ENCODE measurements at regions not wholly inside any gene's neighbourhood (a gene's known extent, or its start where the extent isn't known, plus 50 kb on each side); places are given as distances from the start of the nearest gene placed in this dataset.

DNA sequence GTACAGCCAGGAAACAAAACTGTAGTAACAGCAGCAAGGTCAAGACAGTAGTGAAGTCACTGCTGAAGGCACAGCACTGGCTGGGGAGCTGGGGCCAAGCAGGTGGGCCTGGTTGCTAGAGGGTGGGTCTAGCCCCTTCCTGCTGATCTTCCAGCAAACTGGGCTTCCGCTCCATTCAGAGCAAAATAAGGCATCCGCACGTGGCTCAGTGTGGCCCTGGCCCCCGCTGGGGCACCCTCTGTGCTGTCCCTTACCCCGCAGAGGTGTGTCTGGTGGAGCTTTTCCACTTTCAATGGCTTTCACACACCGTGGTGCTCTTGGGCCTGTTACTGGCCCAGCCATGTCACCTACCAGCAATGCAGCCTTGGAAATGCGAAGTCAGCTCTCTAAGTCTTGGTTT is 162.4 kb upstream of the B3GAT1 start:
- CTCF ChIA-PET = no interaction called here

DNA sequence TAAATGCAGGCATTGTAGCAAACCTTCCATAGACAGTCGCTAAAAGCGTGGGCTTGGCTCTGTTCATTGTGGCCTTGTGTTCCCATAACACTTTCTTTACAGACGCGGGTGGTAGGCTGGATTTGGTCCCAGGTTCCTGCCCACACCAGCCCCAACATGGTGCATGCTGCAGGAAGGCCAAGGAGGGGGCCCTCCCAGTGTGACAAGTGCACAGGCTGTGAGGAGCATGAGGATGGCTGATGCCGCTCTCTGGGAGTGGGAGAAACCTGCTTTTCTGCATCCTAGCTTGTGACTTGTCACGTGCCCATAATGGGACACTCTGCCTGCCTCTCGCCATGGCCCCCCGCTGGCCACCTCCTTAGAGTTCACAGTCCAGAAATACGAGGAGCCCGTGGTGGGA is 161.8 kb upstream of the B3GAT1 start:
- no peaks in the 10 kb centered on the region for H3K36me3 ChIP-seq (ENCODE audit: control insufficient read depth in 2 of 2, insufficient read depth in 1 of 2, low read length in 2 of 2)
- ChIA-PET POLR2A (no interaction called here), CTCF (interaction anchor here (1.0 kb wide), 1 partner anchor 18 kb away, joined by 3 read pairs; no protein-coding TSS in a partner anchor)
- H3K4me3 ChIP-seq (ENCODE audit: low read depth, low read length) = no peak overlapping the region
- H3K27ac ChIP-seq (ENCODE audit: extremely low read depth, low read depth, low read length) = no peak overlapping the region
- TF ChIP-seq ZNF510 (tag by site-specific recombination; IDR thresholded peaks at IDR 0.05; ENCODE audit: insufficient replicate concordance) (no peak), ZNF76 (tag by site-specific recombination; IDR thresholded peaks at IDR 0.05; ENCODE audit: borderline replicate concordance, low read depth) (no peak), ZNF19 (tag by site-specific recombination; IDR thresholded peaks at IDR 0.05; ENCODE audit: low read depth) (no peak), ZNF660 (tag by site-specific recombination; IDR thresholded peaks at IDR 0.05) (no peak), ZFP69B (tag by site-specific recombination; IDR thresholded peaks at IDR 0.05) (no peak), ZNF626 (tag by site-specific recombination; IDR thresholded peaks at IDR 0.05) (no peak), ZNF555 (tag by site-specific recombination; conservative IDR thresholded peaks at IDR 0.05) (no peak), BCL11B (tag by site-specific recombination; IDR thresholded peaks at IDR 0.05; ENCODE audit: low read depth) (no peak), KLF16 (tag by site-specific recombination; IDR thresholded peaks at IDR 0.05) (no peak), ZNF23 (tag by site-specific recombination; IDR thresholded peaks at IDR 0.05; ENCODE audit: borderline replicate concordance) (no peak), GLIS2 (tag by site-specific recombination; IDR thresholded peaks at IDR 0.05) (no peak)
- TF ChIP-seq, protein P1, sequence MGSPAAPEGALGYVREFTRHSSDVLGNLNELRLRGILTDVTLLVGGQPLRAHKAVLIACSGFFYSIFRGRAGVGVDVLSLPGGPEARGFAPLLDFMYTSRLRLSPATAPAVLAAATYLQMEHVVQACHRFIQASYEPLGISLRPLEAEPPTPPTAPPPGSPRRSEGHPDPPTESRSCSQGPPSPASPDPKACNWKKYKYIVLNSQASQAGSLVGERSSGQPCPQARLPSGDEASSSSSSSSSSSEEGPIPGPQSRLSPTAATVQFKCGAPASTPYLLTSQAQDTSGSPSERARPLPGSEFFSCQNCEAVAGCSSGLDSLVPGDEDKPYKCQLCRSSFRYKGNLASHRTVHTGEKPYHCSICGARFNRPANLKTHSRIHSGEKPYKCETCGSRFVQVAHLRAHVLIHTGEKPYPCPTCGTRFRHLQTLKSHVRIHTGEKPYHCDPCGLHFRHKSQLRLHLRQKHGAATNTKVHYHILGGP (tag by site-specific recombination; IDR thresholded peaks at IDR 0.05) = no peak
- TF ChIP-seq, protein P2, sequence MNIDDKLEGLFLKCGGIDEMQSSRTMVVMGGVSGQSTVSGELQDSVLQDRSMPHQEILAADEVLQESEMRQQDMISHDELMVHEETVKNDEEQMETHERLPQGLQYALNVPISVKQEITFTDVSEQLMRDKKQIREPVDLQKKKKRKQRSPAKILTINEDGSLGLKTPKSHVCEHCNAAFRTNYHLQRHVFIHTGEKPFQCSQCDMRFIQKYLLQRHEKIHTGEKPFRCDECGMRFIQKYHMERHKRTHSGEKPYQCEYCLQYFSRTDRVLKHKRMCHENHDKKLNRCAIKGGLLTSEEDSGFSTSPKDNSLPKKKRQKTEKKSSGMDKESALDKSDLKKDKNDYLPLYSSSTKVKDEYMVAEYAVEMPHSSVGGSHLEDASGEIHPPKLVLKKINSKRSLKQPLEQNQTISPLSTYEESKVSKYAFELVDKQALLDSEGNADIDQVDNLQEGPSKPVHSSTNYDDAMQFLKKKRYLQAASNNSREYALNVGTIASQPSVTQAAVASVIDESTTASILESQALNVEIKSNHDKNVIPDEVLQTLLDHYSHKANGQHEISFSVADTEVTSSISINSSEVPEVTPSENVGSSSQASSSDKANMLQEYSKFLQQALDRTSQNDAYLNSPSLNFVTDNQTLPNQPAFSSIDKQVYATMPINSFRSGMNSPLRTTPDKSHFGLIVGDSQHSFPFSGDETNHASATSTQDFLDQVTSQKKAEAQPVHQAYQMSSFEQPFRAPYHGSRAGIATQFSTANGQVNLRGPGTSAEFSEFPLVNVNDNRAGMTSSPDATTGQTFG (tag by site-specific recombination; IDR thresholded peaks at IDR 0.05; ENCODE audit: borderline replicate concordance) = no peak
- TF ChIP-seq, protein P3, sequence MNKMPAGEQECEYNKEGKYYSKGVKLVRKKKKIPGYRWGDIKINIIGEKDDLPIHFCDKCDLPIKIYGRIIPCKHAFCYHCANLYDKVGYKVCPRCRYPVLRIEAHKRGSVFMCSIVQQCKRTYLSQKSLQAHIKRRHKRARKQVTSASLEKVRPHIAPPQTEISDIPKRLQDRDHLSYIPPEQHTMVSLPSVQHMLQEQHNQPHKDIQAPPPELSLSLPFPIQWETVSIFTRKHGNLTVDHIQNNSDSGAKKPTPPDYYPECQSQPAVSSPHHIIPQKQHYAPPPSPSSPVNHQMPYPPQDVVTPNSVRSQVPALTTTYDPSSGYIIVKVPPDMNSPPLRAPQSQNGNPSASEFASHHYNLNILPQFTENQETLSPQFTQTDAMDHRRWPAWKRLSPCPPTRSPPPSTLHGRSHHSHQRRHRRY (tag by site-specific recombination; IDR thresholded peaks at IDR 0.05) = no peak
- TF ChIP-seq, protein P4, sequence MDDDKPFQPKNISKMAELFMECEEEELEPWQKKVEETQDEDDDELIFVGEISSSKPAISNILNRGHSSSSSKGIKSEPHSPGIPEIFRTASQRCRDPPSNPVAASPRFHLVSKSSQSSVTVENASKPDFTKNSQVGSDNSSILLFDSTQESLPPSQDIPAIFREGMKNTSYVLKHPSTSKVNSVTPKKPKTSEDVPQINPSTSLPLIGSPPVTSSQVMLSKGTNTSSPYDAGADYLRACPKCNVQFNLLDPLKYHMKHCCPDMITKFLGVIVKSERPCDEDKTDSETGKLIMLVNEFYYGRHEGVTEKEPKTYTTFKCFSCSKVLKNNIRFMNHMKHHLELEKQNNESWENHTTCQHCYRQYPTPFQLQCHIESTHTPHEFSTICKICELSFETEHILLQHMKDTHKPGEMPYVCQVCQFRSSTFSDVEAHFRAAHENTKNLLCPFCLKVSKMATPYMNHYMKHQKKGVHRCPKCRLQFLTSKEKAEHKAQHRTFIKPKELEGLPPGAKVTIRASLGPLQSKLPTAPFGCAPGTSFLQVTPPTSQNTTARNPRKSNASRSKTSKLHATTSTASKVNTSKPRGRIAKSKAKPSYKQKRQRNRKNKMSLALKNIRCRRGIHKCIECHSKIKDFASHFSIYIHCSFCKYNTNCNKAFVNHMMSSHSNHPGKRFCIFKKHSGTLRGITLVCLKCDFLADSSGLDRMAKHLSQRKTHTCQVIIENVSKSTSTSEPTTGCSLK (tag by site-specific recombination; IDR thresholded peaks at IDR 0.05) = no peak
- H3K9me3 ChIP-seq (ENCODE audit: control insufficient read depth, insufficient read depth, low read depth, low read length) = no peaks in the 10 kb centered on the region
- no peaks in the 10 kb centered on the region for H3K4me1 ChIP-seq (ENCODE audit: control insufficient read depth, insufficient read depth, low read length)

More for the DNA sequence above, 162.4 kb upstream of the B3GAT1 start:
- H3K4me3 ChIP-seq (ENCODE audit: low read depth, low read length) = no peak overlapping the region
- H3K27ac ChIP-seq (ENCODE audit: extremely low read depth, low read depth, low read length) = no peak overlapping the region
- POLR2A ChIA-PET = no interaction called here
- TF ChIP-seq, protein P5, sequence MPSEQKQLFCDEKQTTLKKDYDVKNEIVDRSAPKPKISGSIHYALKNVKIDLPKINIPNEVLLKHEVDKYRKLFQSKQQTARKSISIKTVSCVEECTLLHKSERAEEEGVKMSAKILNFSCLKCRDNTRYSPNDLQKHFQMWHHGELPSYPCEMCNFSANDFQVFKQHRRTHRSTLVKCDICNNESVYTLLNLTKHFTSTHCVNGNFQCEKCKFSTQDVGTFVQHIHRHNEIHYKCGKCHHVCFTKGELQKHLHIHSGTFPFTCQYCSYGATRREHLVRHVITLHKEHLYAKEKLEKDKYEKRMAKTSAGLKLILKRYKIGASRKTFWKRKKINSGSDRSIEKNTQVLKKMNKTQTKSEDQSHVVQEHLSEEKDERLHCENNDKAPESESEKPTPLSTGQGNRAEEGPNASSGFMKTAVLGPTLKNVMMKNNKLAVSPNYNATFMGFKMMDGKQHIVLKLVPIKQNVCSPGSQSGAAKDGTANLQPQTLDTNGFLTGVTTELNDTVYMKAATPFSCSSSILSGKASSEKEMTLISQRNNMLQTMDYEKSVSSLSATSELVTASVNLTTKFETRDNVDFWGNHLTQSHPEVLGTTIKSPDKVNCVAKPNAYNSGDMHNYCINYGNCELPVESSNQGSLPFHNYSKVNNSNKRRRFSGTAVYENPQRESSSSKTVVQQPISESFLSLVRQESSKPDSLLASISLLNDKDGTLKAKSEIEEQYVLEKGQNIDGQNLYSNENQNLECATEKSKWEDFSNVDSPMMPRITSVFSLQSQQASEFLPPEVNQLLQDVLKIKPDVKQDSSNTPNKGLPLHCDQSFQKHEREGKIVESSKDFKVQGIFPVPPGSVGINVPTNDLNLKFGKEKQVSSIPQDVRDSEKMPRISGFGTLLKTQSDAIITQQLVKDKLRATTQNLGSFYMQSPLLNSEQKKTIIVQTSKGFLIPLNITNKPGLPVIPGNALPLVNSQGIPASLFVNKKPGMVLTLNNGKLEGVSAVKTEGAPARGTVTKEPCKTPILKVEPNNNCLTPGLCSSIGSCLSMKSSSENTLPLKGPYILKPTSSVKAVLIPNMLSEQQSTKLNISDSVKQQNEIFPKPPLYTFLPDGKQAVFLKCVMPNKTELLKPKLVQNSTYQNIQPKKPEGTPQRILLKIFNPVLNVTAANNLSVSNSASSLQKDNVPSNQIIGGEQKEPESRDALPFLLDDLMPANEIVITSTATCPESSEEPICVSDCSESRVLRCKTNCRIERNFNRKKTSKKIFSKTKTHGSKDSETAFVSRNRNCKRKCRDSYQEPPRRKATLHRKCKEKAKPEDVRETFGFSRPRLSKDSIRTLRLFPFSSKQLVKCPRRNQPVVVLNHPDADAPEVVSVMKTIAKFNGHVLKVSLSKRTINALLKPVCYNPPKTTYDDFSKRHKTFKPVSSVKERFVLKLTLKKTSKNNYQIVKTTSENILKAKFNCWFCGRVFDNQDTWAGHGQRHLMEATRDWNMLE (tag by site-specific recombination; conservative IDR thresholded peaks at IDR 0.05; ENCODE audit: low read depth) = no peak
- TF ChIP-seq ZNF510 (tag by site-specific recombination; IDR thresholded peaks at IDR 0.05; ENCODE audit: insufficient replicate concordance) = no peak
- no peak for TF ChIP-seq ZNF433 (tag by site-specific recombination; IDR thresholded peaks at IDR 0.05; ENCODE audit: low read depth)
- no peak for TF ChIP-seq TRIM28 (IDR thresholded peaks at IDR 0.05; ENCODE audit: borderline replicate concordance, low read length)
- no peak for TF ChIP-seq YY1 (tag by site-specific recombination; IDR thresholded peaks at IDR 0.05)
- TF ChIP-seq ZNF621 (tag by site-specific recombination; IDR thresholded peaks at IDR 0.05) = no peak
- TF ChIP-seq ZNF416 (tag by site-specific recombination; IDR thresholded peaks at IDR 0.05) = no peak
- H3K36me3 ChIP-seq (ENCODE audit: control insufficient read depth in 2 of 2, insufficient read depth in 1 of 2, low read length in 2 of 2) = no peaks in the 10 kb centered on the region
- no peaks in the 10 kb centered on the region for H3K4me1 ChIP-seq (ENCODE audit: control insufficient read depth, insufficient read depth, low read length)
- no peaks in the 10 kb centered on the region for H3K9me3 ChIP-seq (ENCODE audit: control insufficient read depth, insufficient read depth, low read depth, low read length)

All from HEK293 (cell line).